ENCODE measurements at regions not wholly inside any gene's neighbourhood (a gene's known extent, or its start where the extent isn't known, plus 50 kb on each side); places are given as distances from the start of the nearest gene placed in this dataset.

DNA sequence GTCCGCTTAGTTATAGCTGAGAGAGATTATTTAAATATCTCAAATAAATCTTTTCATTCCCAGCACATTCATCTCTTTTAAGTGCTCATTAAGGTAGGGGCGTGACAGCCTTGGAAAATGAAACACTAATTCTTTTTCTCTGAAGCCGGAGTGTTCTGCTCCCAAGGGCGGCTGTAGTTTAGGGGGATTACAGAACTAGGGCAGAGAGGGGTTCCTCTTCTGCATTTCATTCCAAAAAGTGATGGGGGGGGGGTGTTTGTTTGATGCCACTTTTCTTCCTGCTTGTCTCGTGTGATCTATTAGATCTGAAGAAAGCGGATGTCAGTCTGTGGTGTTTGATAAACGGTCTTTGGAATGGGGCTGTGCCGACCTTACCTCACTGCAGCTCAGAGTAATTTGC is 506.5 kb upstream of the MGMT start:
- CTCF ChIA-PET: no interaction called here
- H3K4me3 ChIP-seq (ENCODE audit: low read depth, low read length): no peak overlapping the region

DNA sequence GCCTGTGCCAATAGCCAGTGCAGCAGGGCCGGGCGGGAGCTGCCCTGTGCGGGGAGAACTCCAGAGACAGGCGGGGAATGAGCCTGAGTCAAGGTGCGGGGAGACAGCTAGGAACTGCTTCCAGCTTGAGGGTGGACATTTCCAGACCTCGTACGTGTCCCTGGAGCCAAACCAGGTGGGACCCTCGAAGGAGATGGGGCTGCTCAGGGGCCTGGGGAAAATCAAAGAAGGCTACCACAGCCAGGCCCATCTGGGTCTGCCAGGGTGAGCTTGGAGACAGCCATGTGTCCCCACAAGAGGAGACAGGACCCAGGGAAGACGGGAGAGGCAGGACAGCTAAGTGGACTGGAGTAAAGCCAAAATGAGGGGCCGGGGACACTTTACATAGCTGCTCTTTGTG is 504.9 kb upstream of the MGMT start:
- POLR2A ChIA-PET: no interaction called here
- CTCF ChIA-PET: no interaction called here
- DNase-seq (ENCODE audit: low read depth, low spot score): no peak
- no peak overlapping the region for H3K4me3 ChIP-seq (ENCODE audit: low read depth, low read length)
- TF ChIP-seq, protein P1, sequence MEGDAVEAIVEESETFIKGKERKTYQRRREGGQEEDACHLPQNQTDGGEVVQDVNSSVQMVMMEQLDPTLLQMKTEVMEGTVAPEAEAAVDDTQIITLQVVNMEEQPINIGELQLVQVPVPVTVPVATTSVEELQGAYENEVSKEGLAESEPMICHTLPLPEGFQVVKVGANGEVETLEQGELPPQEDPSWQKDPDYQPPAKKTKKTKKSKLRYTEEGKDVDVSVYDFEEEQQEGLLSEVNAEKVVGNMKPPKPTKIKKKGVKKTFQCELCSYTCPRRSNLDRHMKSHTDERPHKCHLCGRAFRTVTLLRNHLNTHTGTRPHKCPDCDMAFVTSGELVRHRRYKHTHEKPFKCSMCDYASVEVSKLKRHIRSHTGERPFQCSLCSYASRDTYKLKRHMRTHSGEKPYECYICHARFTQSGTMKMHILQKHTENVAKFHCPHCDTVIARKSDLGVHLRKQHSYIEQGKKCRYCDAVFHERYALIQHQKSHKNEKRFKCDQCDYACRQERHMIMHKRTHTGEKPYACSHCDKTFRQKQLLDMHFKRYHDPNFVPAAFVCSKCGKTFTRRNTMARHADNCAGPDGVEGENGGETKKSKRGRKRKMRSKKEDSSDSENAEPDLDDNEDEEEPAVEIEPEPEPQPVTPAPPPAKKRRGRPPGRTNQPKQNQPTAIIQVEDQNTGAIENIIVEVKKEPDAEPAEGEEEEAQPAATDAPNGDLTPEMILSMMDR (IDR thresholded peaks at IDR 0.05; ENCODE audit: insufficient read depth, low read length, missing control alignments): no peak

More for the DNA sequence above, 506.5 kb upstream of the MGMT start:
- no peak for DNase-seq (ENCODE audit: low read depth, low spot score)
- TF ChIP-seq, protein P1 (IDR thresholded peaks at IDR 0.05; ENCODE audit: insufficient read depth, low read length, missing control alignments): no peak
- POLR2A ChIA-PET: no interaction called here

DNA sequence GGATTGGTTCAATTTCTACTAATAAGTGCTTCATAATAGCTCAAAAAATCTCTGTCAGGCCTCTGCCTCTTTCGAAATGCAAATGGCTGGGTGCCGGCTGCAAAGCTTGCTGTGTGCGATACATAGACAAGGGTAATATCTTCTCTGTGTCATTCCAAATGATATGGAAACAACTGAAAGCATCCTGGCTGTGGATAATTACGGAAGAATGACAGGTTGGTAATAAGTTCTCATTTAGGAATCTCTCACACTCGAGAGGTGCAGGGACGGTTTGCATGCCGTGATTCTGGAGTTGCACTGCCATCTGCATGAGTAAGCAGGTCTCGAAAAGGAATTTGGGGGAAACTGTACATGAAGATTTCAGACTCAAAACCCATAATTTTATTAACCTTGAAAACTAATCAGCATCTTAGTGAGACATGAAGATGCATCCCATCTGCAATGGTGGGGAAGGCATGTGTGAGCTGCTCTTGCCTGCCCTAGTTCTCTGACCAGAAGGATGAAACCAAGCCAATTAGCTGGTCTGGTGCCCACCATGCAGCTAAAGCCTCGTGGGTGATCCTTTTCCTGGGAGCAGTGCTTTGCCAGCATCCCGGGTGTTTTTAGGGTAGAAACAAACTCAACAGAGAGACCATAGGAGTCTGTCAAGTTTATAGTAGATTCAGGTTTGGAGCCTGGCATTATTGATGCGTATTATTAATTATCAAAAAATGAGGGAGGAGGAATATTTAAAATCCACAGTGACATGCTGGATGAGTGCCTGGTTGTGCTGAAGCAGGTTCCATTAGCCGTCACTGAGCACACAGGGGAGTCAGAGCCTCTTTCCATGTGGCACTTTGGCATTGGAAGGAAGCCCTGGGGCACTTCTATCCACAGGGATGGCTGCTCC is 503.6 kb upstream of the MGMT start:
- CTCF ChIA-PET: no interaction called here
- TF ChIP-seq, protein P1 (IDR thresholded peaks at IDR 0.05; ENCODE audit: insufficient read depth, low read length, missing control alignments): no peak
- POLR2A ChIA-PET: no interaction called here
- DNase-seq (ENCODE audit: low read depth, low spot score): no peak
- no peak overlapping the region for H3K4me3 ChIP-seq (ENCODE audit: low read depth, low read length)

DNA sequence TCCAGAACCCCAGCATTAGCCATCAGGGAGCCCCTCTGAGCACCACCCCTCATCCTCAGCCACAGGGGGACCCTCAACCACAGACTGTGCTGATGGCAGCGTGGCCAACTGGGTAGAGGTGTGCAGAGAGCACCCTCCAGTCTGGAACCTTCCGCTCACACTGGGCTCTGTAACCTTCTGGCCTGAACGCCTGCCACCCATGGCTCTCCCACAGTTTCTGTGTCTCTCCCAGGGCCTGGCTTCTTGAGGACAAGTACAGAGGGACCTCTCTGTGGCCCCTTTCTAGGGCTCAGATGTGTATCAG is 503.0 kb upstream of the MGMT start:
- TF ChIP-seq, protein P1 (IDR thresholded peaks at IDR 0.05; ENCODE audit: insufficient read depth, low read length, missing control alignments): no peak
- CTCF ChIA-PET: no interaction called here
- POLR2A ChIA-PET: no interaction called here
- no peak for DNase-seq (ENCODE audit: low read depth, low spot score)
- no peak overlapping the region for H3K4me3 ChIP-seq (ENCODE audit: low read depth, low read length)

DNA sequence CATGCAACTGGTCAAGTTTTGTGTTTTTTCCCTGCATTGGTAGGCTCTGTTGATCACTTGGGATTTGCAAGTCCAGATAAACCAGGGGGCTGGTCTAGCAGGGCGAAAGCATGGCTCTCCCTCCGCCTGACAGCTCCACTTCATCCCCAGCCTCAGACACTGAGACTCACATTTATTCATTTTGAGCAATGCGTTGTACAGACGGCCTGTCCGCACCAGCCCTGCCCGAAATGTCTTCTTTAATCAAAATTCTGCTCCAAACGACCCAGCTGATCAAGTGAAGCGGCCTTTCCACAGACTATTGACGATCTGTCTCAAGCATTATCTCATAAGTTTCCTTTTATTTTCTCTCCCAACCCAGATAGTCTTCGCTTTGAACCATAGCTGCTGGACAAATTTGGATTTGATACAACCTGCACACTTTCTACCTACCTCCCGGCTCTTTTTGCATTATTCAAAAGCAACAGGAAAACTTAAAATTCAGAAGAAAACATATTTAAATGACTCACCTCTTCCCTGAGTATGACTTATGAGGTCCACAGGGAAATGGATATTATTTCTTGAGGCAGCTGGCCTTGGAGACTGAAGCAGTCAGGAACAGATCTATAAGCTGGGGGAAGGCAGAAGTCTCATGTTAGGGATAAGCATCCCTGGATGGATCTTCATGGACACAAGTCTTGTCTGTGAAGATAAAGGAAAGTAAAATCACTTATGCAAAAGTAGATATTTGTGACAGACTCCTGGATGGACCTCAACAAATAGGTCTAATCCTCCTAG is 498.9 kb upstream of the MGMT start:
- TF ChIP-seq, protein P1 (IDR thresholded peaks at IDR 0.05; ENCODE audit: insufficient read depth, low read length, missing control alignments): no peak
- H3K4me3 ChIP-seq (ENCODE audit: low read depth, low read length): no peak overlapping the region
- no peak for DNase-seq (ENCODE audit: low read depth, low spot score)
- ChIA-PET POLR2A (no interaction called here), CTCF (no interaction called here)

DNA sequence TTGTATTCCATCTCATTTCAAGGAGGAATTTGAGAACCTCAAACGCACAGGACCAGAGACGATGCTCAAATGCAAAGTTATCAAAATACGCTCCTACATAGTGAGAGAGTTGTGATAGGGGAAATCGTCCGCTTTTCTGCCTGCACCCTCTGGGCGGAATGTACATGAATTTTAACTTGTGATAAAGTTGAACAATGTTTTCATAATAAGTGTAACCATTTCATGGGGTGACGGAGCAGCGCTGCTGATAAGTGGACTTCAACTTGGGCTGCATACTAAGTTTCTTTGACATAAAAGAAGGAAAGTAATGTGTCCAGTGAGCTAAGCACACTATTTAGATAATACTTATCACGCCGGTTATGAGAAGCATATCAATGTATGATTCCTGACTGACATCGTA is 497.5 kb upstream of the MGMT start:
- TF ChIP-seq, protein P1 (IDR thresholded peaks at IDR 0.05; ENCODE audit: insufficient read depth, low read length, missing control alignments): no peak
- H3K4me3 ChIP-seq (ENCODE audit: low read depth, low read length): no peak overlapping the region
- CTCF ChIA-PET: no interaction called here
- POLR2A ChIA-PET: no interaction called here
- DNase-seq (ENCODE audit: low read depth, low spot score): no peak
